GM21737 (cell line): ENCODE measurements at regions not wholly inside any gene's neighbourhood (a gene's known extent, or its start where the extent isn't known, plus 50 kb on each side); places are given as distances from the start of the nearest gene placed in this dataset.

ENCODE experiments used
- ATAC-seq: cut with Tn5 transposase; IDR thresholded peaks from one replicate; pipeline ENCODE4 v1.9.1; 2021; ENCODE audit warnings: mild to moderate bottlenecking, moderate library complexity; ENCODE audit not compliant: unreplicated experiment

DNA sequence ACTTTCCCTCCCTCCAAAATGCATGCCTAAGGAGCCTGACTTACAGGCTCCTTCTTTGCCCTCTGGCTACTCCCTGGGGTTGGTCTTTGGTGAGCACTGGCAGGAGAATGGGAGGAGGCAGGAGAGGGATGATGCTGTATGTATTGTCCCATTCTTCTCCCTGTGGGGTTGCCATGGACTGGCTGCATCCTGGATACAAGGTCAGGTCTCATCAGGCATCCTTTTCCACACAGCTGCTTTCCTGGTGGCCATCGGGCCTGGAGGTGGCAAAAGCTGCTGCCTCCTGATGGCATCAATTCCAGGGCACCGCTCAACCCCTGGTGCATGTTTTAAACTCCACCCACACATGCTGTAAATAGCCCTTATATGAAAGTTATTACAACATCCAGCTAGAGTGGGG lies 257.2 kb downstream of the ETS1 start:
- no peak for ATAC-seq

DNA sequence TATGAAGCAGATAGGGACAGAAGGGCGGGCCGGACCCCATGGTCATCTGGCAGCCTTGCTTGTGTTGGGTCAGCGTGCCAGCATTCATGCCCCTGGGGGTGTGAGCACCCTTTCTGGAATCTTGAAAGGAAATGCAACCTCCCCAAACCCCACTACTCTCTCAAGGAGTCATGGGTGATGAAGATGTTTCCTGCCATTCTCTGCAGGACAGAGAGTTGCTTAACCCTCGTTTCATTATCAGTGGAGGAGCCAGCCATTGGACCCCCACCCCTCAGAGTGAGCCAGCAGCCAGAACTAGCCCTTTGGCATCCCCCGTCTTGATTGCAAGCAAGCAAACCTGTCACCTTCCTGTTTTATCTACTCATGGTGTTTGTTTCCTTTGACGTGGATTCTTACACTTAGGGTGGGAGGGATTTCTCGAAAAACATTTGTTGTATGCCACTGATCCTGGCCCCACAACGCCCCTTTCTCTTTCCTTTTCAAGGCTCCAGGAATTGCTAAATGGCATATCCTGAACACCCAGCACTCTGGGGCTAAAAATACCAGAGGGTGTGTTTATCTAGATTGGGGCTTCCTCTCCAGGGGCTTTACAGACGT lies 258.3 kb downstream of the ETS1 start:
- no peak for ATAC-seq

DNA sequence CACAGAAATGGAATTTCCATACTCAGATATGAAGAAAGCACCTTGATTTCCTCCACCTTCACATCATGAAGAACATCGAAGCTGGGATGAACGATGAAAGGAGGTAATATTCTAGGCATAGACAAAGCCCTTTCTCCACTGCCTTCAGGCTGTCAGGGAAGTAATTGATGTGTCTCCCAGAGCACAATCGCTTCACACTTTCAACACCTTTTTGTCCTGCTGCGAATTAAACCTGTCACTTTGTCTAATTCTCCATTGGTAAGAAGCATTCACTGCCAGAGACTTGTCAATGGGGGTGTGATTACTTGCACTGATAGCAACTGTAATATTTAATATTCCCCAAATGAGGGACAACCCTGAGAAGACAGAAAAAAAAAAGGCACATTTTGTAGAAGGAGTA lies 260.1 kb downstream of the ETS1 start:
- no peak for ATAC-seq

DNA sequence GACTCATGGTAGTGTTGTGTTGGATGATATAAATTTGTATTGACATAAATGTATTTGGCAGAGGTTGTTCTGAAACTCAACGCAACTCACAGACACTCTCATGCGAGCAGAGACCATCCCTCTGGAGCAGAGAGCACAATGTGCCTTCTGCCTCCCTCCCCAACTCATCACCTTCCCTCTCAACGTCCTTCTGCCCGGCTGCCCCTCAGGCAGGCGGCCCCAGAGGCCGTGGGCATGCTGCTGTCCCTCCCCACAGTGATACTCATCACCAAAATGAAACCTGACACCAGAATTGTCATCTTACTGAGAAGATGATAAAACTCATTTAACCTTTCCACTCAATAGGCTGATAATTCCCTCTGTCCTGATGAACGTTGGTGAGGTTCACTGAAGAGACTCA lies 260.6 kb downstream of the ETS1 start:
- no peak for ATAC-seq

DNA sequence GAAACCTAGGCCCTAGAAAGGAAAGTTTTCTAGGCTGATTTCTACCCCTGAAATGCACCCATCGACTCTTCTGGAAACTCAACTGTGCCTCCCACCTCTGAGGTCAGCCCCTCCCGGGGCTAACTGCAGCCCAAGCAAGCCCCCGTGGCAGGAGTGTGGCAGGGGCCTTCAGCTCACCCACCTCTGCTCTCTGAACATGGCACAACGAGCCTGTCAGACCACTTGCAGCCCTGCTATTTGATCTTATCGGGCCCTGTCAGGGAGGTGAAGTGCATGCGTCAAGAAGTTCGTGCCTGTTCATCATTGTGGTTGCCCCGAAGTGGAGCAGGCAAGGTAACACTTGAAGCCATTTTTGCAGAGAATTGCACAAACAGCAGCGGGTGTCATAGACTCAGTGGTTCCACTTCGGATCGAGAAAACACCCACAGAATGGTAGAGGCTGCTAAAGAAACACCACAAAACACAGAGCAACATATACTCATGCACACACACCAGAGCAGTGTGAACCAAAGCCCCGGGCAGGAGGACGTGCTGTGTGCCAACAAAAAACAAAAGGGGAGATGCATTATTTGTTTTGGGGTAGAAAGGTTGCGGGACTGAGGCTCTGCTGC lies 262.7 kb downstream of the ETS1 start:
- ATAC-seq = no peak

DNA sequence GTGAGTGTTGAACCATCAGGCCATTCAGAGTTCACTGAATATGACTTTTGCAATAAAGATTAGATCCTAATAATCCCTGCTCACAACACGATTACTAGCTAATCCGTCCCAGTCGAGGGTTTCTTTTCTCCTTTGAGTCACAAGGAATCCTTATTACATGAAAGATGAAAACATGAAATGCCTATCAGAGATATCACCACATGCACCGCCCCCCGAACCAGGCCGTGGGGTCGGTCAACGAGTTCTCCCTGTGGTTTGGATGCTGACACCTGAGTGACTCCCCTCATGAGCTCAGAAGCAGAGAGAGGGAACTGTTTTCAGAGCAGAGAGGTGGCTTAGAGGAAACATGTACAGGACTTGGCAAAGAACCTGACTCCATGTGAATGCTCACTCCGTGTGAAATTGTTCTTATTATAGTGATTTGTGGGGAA lies 263.3 kb downstream of the ETS1 start:
- ATAC-seq = no peak

DNA sequence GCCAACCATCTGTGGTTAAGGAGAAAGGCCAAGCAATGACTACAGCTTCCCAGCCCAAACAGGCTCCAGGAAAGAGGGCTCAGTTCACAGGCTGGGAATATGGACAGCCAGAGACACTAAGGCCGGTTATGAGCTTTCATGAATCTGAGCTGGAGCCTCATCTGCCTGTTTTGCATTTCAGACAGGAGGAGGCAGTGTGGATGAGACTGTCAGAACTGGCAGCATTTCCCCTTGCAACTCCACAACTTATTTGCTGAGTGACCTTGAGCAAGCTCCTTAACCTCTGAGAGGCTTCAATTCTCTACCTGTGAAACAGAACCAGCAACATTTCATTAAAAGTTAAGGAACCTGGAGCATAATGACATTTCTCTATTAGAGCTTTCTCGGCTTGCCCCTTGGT lies 264.0 kb downstream of the ETS1 start:
- ATAC-seq = no peak

DNA sequence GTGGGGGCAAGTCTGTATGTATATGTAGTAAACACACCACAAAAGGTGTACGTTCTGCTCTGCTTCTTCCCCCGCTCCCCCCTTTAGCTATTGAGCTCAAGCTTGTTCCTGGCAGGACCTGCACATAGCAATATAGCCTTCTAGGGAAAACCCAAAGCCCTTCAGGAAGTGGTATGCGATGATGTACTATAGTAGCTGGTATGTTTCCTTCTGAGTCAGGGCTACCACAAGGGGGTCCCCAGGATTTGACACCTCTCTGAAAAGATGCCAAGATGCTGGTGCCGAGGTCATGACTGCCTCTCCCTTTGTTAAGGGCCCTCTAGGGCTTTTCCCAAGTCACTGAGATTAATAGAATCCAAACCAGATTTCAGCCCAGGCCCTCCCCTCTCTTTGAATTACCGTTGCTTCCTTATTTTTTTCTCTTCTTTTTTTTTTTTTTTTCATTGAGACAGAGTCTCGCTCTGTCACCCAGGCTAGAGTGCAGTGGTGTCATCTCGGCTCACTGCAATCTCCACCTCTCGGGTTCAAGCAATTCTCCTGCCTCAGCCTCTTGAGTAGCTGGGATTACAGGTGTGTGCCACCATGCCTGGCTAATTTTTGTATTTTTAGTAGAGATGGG lies 268.4 kb downstream of the ETS1 start:
- ATAC-seq = peak; percentile 90

DNA sequence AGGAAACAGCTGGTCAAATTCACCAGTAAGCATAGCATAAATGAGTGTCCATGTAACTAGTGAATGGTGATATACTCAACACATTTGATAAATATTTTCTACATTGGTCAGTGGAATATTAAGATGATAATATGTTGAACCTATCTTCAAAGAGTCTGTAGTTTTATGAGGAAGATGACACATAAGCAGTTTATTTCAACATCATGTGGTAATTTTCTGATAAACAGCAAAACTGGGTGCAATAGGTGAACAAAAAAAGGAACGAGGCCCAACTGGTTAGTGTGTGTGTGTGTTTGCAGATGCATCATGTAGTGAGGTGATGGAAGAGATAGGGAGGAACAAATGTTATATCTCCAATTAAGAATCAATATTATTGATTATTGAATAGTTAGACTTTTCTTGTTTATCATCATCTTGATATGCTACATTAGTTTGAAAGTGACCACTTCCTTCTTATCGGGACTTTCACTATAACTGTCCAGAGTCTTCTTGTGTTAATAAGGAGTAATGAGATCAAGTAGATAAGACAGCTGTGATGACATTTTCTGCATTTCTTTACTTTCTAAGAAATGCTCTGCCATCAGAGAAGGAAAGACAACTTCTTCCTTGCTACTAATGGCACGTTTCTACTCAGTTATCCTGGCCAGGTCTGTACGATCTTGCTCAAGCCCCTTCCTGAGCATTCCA lies 270.7 kb downstream of the ETS1 start:
- no peak for ATAC-seq

DNA sequence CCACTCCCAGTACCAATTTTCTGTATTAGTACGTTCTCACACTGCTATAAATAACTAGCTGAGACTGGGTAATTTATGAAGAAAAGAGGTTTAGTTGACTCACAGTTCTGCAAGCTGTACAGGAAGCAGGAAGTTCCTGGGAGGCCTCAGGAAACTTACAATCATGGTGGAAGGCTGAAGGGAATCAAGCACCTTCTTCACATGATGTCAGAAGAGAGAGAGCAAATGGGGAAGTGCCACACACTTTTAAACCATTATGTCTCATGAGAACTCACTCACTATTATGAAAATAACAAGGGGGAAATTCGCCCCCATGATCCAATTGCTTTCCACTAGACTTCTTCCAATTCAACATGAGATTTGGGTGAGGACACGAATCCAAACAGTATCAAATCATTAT lies 271.4 kb downstream of the ETS1 start:
- no peak for ATAC-seq

DNA sequence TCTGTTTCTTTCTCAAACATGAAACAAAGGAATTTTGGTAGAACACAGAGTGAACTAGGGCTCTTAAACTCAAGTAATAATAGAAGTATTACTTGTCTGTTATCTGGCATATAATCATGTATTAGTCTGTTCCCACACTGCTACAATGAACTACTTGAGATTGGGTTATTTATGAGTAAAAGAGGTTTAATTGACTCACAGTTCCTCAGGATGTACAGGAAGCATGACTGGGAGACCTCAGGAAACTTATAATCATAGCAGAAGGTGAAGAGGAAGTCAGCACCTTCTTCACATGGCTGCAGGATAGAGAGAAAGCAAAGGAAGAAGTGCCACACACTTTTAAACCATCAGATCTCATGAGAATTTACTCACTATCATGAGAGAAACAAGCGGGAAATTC lies 273.4 kb downstream of the ETS1 start:
- no peak for ATAC-seq

DNA sequence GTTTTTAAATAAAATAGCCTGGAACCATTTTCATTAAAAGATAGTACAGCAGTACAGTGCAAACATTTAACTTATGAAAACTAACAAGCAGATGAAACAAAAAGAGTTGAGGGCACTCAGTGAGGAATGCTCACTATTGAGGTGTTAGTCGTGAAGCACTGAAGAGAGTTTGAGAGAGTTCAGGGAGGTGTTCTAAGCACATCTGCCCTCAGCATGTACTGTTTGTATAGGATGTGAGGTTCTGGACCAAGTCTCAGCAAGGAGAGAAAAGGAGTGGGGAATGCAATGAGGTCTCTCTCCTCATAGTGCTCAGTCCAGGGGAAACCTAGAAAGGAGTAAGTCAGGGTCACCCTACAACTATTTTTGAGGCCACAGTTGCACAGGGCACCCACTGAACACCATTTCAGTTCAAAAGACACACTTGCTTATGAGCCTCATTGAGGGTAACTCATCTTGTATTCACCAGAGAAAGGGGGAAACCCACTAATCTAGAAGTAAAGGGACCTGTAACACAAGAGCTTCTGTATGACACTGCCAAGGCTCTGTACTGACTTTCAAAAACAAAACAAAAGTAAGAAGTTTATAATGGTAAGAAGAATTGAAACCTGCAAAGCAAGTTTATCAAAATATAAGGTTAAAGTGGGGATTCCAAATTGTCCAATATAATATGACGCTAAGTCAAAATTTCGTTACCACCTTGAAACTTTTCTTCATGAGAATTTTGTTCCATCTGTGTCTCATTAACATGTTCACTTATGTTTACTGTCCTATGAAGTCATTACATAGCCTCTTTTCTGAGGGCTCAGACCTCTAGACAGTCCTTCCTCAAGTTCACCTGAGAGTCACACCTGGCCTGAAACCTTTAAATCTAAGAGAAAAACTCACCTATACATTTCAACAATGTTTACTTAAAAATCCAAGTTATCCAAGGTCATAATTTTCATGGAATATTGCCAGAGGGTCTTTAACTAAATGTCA lies 275.3 kb downstream of the ETS1 start:
- ATAC-seq = no peak

DNA sequence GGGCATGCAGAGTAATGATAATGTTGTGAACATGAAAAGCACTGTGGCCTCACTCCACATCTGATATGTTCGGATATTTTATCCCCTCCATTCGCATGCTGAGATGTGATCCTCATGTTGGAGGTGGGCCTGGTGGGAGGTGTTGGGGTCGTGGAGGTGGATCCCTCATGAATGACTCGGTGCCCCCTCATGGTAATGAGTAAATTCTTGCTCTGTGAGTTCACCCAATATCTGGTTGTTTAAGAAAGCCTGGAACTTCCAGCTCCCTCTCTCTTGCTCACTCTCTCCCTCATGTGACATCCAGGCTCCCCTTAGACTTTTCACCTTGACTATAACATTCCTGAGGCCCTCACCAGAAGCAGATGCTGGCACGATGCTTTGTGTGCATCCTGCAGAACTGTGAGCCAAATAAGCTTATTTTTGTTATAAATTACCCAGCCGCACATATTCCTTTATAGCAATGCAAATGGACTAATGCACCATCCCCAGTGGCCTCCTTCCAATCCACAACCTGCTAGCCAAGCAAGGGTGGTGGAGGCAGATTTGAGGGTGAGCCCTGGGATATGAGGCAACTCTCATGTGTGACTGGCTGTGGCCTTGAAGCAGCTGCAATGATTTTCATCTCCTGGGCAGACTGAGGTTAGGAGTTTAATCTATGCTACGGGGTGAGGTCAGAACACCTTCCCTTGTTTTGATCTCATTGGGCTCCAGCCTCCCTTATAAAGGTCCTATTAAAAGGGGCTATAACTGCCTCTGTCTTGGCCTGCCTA lies 276.5 kb downstream of the ETS1 start:
- no peak for ATAC-seq

DNA sequence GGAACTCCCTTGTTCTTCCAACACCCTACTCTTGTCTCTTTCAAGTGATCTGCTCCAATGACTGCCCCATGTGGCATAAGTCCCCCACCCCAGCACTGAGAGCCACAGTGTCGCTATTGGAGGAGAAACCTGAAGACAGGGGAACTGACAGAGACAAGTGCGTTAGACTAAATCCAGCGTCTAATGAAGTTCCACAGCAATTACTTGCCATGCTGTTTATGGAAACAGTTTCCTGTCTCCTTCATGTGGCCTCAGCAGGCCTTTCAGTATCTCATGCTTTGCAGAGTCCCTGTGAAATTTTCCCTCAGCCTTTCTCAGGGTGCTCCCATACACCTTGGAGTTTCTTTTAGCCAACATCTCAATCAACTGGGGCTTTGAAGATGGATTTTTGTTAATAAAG lies 277.4 kb downstream of the ETS1 start:
- no peak for ATAC-seq

DNA sequence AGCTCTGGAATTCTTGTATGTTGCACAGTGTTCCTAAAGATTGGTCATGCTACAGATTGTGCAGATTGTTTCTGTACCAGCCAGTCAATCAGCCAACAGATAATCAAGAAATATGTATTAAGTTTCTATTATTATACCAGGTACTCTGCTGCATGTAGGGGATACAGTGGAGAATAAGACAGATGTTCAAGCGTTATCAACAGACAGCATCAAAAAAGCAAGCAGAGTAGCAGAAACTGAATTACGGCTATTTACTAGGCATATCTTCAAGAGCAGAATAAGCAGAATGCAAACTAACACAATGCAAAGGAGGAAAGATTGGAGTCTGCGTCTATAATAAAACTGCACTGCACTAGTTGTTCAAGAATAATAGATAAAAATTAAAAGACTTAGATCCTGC lies 278.6 kb downstream of the ETS1 start:
- no peak for ATAC-seq

DNA sequence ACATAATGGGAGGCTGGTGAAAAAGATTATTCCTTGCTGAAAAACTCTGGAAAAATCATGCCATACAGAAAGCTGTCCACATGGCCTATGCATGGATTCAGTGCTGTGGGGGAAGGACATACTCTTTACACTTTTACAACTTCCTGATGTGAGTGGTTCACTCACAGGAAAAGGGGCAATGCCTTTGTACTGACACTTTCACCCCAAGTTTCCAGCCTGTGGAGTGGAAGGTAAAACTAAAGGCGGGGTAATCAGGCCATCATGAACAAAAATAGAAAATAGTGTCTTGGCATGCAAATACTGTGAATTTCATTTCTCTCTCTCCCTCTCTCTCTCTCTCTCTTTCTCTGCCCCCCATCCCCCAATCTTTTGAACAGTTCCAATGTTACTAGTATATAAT lies 281.8 kb downstream of the ETS1 start:
- ATAC-seq = no peak

DNA sequence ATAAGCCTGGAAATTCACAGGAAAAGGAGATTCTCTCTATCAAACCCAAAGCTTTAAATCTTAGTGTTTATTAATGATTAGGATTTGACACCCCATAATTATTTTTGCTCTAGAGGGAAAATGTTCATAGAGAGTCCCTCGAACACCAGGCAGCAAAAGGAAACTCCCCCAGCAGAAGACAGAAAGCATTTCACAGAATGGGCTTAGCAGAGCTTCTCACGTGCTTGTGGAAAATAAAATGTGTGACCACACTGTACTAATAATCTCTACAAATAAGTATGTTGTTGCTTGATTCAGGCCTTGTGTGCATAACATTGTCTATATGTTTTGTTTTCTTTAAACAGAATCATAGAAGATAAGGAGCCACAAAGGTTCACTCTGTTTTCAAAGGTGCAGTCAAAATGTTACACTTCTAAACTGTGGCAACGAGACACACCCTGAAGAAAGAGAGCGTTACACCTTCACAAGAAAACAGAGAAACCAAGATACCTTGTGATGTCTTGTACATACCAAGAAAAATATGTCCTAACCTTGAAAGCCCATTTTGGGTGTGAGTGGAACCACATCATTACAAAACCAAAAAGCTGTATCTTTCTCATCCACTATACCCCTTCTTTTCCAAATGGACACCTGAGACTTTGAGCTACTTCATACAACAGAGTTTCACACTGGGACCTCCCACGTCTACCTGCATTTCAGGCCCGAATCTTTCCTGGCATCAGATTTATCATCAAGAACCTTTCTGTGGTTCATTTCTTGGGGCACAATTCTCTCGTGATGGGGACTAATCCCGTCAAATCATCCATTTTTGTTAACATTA lies 282.5 kb downstream of the ETS1 start:
- ATAC-seq = no peak

DNA sequence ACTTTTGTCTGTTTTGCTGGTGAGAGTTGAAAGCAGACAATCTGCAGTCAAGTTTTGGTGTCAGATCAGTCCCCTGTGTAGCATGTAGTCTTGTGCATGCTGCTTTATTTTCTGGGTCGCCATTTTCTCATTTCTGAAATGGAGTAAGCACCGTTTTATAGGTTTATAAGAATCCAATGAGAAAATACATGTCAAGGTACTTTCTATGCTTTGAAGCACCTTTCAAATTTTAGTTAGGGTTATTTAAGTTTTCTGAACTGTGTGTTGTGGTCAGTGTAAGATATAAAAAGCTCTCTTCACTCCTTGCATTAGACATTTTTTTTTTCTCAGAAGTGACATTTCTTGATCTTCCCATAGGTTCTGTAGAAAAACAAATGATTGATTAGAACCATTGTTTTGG lies 283.2 kb downstream of the ETS1 start:
- no peak for ATAC-seq

DNA sequence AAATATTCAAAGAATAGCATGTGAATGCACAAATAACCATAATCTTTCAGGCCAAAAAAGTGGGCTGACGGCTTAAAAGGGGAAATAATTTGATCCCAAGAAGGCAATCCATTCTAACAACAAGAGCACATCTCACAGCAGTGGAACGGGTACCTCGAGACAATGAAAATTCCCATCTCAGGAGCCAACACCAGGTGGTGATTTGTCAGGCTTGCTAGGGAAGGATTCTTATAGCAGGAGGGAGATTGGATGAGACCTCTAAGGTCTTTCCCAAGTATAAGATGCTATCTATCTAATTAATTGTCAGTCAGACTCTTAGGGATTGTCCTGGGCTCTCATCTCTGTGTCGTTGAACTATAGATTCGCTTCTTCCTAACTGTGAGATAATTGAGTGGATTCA lies 284.0 kb downstream of the ETS1 start:
- ATAC-seq = no peak
